ENCODE measurements at regions not wholly inside any gene's neighbourhood (a gene's known extent, or its start where the extent isn't known, plus 50 kb on each side); places are given as distances from the start of the nearest gene placed in this dataset.

- TF ChIP-seq POLR2A (IDR thresholded peaks at IDR 0.05): no peak
- TF ChIP-seq, protein P1, sequence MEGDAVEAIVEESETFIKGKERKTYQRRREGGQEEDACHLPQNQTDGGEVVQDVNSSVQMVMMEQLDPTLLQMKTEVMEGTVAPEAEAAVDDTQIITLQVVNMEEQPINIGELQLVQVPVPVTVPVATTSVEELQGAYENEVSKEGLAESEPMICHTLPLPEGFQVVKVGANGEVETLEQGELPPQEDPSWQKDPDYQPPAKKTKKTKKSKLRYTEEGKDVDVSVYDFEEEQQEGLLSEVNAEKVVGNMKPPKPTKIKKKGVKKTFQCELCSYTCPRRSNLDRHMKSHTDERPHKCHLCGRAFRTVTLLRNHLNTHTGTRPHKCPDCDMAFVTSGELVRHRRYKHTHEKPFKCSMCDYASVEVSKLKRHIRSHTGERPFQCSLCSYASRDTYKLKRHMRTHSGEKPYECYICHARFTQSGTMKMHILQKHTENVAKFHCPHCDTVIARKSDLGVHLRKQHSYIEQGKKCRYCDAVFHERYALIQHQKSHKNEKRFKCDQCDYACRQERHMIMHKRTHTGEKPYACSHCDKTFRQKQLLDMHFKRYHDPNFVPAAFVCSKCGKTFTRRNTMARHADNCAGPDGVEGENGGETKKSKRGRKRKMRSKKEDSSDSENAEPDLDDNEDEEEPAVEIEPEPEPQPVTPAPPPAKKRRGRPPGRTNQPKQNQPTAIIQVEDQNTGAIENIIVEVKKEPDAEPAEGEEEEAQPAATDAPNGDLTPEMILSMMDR (IDR thresholded peaks at IDR 0.05): no peak
These were observed 684.5 kb downstream of the BCL11A start for GRCh38 chr2:59868981-59869380.

Measured in transverse colon (tissue), 3 donors.